GM18499 (cell line): ENCODE measurements at regions not wholly inside any gene's neighbourhood (a gene's known extent, or its start where the extent isn't known, plus 50 kb on each side); places are given as distances from the start of the nearest gene placed in this dataset.
"Not testable (repeated sequence)": the region's sequence is repeated elsewhere in the genome, so short reads cannot be mapped to it uniquely, and the experiment has no call there.

Experiments used
- ATAC-seq: cut with Tn5 transposase; IDR thresholded peaks from one replicate; pipeline ENCODE4 v1.9.1; 2021; ENCODE audit warnings: moderate number of reproducible peaks; ENCODE audit not compliant: insufficient read depth, unreplicated experiment

DNA sequence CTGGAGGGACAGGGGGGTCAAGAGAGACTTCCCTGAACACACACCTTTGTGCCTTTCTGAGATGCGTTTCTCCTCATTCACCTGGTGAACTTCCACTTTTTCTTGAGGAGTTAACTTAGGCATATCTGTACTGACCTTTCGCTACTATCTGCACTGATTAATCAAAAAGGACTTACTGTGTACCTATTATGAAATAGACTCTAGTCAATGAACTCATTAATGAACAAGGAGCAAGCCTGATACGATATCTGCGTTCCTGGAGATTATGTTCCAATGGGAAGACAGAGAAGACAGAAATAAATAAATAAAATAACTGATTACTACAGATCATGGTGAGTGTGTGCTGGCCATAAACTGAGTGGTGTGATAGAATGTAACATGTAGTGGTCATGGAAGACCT lies 157.2 kb upstream of the TBL1XR1 start:
- no peak for ATAC-seq

DNA sequence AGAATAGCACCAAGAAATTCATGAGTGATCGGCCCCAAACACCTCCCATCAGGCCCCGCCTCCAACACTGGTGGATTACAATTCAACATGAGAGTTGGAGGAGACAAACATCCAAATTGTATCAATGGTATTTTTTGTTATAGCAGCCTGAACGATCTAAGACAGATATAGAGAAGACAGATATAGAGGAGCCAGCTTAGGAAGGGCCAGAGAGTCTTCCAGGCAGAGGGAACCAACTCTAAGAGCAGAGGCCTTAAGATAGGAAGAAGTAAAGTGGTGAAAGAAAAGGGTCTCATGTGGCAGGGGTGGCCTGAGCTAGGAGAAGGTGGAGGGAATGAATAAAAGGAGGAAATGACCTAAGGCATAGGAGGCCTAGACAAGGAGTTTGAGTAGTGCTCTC lies 158.8 kb upstream of the TBL1XR1 start:
- no peak for ATAC-seq

- no peak for ATAC-seq
Observed at GRCh38 chr3:177356952-177357351, 159.7 kb upstream of the TBL1XR1 start.

DNA sequence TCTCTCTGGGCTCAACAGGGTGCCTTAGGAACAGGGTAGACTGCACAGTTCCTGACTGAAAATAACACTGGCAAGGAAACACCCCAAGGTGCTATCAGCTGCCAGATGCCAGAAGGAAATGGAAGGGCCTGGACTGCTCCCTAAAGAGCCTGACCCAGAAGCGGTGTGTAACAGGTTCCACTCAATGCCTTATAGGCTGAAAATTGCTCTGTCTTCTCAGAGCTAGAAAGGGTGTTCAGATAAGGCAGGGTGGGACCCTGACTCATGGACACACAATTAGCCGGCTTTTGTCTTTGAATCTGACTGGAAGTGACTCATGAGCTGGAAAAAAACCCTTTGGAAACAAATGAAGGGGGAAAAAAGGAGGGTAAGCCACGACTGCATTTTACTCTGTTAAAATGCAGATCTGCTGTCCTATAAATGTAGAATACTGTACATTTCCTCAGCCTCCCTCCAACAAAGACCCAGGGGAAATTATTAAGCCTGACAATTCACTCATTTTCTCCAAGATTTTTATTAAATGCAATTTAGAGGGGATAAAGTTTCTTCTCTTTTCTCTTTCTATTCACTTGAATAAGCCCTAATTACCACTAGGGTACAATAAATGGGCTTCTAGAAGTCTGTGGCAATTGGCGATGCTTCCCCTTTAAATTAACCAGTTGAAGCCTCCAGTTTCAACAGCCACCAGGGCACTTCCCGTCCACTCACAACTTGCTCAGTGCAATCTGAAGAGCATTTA lies 160.2 kb upstream of the TBL1XR1 start:
- no peak for ATAC-seq

DNA sequence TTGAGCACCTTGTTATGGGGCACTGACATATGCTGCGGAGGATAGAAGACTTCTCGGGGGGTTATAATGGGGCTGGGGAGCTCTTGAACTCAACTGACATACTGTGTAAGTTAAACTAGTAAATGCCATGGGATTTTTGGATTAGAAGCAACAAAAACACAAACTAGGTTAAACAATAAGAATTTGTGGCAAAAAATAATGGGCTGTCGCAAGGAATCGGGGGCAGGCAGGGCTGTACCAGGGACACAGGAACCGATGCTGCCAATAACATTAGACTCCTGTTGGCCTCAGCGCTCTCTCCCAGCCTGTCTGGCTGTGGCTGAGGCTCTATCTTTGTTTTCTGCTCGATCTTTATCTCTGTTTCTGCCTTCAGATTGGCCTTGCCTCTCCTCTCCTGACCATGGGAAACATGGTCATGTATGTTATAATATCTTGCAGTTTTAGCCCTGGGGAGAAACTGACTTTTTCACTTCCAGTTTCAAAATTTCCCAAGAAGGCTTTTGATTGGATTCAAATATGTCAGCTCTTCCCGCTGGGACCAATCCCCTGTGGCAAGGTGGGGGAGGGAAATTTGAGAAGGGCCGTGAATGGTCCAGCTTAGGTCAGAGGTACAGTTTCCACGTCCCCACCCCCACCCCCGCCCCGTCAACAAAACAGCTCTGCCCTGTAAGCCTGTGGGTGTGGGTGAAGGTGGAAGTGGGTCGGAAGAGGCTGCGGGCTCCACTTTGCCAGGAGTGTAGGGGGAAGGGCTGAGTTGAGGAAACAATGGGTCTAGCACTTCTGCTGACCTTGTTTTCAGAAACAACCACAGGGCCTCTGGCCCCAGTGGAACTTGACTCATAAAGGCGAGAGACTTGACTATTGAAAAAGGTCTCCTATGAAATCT lies 161.1 kb upstream of the TBL1XR1 start:
- ATAC-seq: peak; percentile 45

GRCh38 chr3:177358977-177359592 lies 161.8 kb upstream of the TBL1XR1 start:
- ATAC-seq: no peak

GRCh38 chr3:177359593-177360357 lies 162.5 kb upstream of the TBL1XR1 start:
- peak; percentile 53 for ATAC-seq

DNA sequence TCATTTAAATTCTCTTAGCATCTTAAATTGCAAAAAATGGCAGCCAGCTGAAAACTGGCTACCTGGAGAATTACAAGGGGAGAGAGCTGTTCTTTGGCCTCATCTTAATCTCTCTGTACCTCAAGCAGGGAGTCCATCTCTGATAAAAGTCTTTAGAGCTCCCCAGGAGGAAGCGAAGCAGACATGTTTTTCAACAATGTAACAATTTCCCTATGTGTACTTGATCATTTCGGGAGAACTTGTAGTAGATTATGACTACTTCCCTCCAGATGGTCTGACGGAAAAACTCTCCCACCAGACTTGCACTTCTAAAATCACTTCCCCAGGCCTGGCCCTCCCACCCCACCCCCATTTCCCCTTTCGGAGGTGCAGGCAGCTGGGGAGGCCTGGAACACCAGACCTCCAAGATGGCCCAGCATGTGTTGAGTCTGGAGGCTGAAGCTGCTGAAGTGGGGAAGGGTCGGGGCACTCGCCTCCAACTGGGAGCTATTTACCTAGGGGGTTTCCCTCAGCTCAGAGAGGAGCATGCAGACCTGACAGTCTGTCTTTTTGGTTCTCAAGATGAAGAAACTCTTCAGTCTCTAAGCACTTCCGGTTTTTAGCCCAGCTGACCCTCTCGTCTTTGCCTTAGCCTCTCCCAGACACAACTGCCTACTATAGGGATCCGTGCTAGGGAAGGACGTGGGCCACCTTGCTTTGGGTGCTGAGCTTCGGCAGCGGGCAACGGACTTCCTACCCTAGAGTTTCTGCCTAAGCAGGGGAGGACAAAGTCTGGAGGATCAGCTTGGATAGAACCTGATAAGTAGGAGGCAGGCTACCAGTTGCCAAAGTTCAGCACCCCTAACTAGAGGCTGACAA lies 164.0 kb upstream of the TBL1XR1 start:
- no peak for ATAC-seq

GRCh38 chr3:177362626-177363025 lies 165.3 kb upstream of the TBL1XR1 start:
- no peak for ATAC-seq

- no peak for ATAC-seq
Observed at GRCh38 chr3:177364236-177364635, 167.0 kb upstream of the TBL1XR1 start.

DNA sequence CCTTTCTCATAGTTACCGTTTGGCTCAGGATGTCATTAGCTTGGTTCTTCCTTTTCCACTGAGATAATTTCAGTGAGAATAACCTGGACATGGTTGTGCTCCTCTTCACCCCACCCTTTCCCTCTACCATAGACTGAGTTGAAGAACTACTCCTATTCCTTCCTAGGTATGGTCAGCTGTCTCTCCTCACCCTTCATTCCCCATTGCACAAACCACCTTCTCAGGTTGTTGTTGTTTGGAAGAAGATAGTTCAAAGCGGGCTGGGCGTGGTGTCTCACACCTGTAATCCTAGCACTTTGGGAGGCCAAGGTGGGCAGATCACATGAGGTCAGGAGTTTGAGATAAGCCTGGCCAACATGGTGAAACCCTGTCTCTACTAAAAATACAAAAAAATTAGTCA lies 168.0 kb upstream of the TBL1XR1 start:
- ATAC-seq: not testable (repeated sequence)

DNA sequence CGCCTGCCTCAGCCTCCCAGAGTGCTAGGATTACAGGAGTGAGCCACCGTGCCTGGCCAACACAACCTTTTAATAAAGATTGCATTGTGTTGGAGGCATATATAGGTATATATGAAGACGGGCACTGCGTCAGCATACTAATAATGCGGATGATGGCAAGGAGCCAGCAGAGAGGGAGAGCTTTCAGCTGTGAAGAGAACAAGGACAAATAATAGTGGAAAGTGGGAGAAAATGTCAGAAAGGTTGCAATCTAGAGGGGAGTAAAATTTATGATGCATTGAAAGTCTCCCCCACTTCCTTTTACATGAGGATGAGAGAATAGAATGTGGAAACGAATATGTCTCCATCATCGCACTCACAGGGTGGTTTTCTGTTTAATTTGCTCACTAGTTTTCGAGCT lies 170.5 kb upstream of the TBL1XR1 start:
- no peak for ATAC-seq

GRCh38 chr3:177370246-177370822 lies 173.1 kb upstream of the TBL1XR1 start:
- ATAC-seq: no peak

DNA sequence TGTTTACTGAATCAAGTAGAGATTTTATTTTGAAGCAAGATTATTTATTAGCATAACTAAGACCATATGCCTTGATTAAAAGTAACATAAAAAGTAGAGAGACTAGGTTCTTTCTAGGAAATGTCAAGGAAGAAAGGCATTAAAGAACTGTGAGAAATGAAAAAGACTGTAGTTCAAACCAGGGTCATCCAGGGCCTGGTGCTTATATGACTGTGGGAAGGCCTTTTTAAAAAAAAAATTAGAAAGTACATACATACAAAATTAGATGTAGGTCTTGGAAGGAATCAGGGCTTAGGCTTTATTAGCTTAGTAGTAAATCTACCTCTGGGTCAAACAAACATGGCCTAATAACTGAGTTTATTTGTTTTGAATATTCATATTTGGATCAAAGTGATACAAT lies 173.9 kb upstream of the TBL1XR1 start:
- ATAC-seq: no peak

DNA sequence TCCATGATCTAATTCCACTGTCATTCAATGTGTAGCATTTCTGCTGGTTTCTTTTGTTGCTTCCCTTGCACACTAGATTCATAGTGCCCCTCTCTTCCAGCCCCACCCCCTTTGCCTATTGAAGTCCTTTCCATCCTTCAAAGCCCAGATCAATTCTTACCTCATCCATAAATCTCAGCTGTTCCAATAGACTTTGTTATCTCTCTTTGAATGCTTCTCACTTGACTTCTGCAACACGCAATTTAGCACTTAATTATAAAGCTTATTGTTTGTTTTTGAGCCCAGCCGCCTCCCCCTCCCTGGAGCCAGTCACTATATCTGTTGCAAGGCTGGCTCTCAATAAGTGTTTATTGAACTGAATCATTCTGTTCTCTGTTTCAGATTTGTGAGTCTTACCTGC lies 174.6 kb upstream of the TBL1XR1 start:
- ATAC-seq: no peak

- ATAC-seq: no peak
Observed at GRCh38 chr3:177374323-177374722, 177.0 kb upstream of the TBL1XR1 start.

DNA sequence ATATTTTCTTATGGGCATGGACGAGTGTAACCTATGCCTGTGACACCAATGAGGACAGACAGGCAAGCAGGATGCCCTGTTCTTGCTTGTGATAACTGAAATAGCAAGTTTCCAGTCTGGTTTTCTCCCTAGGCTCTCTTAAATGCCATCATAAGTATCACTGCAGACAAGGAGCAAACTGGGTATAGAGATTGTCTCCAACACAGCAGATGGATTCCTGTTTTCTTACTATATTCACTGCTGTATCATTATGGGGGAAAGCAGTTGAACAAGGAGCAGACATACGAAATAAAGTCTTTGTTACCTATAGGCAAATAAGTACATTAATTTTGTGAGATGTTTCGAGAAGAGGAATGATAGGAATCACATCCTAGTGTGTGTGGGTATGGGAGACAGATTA lies 178.0 kb upstream of the TBL1XR1 start:
- ATAC-seq: no peak

- no peak for ATAC-seq
Observed at GRCh38 chr3:177377166-177377565, 179.9 kb upstream of the TBL1XR1 start.

GRCh38 chr3:177378168-177378567 lies 180.9 kb upstream of the TBL1XR1 start:
- ATAC-seq: peak; percentile 62
